Breast epithelium (tissue), 4 donors: ENCODE measurements at regions not wholly inside any gene's neighbourhood (a gene's known extent, or its start where the extent isn't known, plus 50 kb on each side); places are given as distances from the start of the nearest gene placed in this dataset.

ENCODE experiments used
- DNase-seq, 2 donors: peaks; one replicate each; pipeline ENCODE4 v3.0.0-alpha.2; 2019; ENCODE audit warnings: low spot score in 2 of 2
- H3K27ac ChIP-seq, 2 donors: fragments of 200-600 bp; sonication (generic) in 1 of 2; one replicate each; pipeline ENCODE4 v1.5.1; 2016 to 2019; ENCODE audit warnings: mild to moderate bottlenecking in 1 of 2
- H3K27me3 ChIP-seq, 2 donors: fragments of 200-600 bp; sonication (generic) in 1 of 2; one replicate each; pipeline versions ENCODE4 v1.5.1 to v1.6.0; 2017 to 2019; ENCODE audit warnings: control low read depth in 1 of 2, mild to moderate bottlenecking in 1 of 2
- H3K36me3 ChIP-seq: fragments of 200-600 bp; one replicate; pipeline ENCODE4 v1.5.1; 2019
- H3K4me1 ChIP-seq, 2 donors: fragments of 200-600 bp; sonication (generic); one replicate each; pipeline ENCODE4 v1.5.1; 2016 to 2019; ENCODE audit warnings: control low read depth in 1 of 2
- H3K4me3 ChIP-seq, 3 donors: fragments of 200-600 bp; sonication (generic); 1 replicate in 2 of 3; 2 replicates in 1 of 3; pipeline ENCODE4 v1.5.1; 2016 to 2019; ENCODE audit warnings: mild to moderate bottlenecking in 3 of 3, moderate library complexity in 2 of 3
- H3K9me3 ChIP-seq, 2 donors: fragments of 200-600 bp; sonication (generic) in 1 of 2; one replicate each; pipeline ENCODE4 v1.5.1; 2016 to 2019; ENCODE audit warnings: control low read depth in 1 of 2
- CTCF ChIP-seq, 3 donors: fragments of 450-650 bp; IDR thresholded peaks; one replicate each; pipeline ENCODE4 v1.5.1; 2016 to 2017; ENCODE audit warnings: antibody characterized with exemption in 3 of 3, mild to moderate bottlenecking in 3 of 3, moderate library complexity in 3 of 3
- POLR2A ChIP-seq: fragments of 450-650 bp; IDR thresholded peaks from one replicate; pipeline ENCODE4 v1.6.1; 2016; ENCODE audit warnings: antibody characterized with exemption, mild to moderate bottlenecking, moderate library complexity
- POLR2AphosphoS5 ChIP-seq, 3 donors: sonication (generic); formaldehyde crosslinking; IDR thresholded peaks; one replicate each; pipeline ENCODE4 v1.6.1; 2017; ENCODE audit warnings: antibody characterized with exemption in 3 of 3
- intact Hi-C: fragments of 100-400 bp; cut with DNase I; formaldehyde crosslinking; loops from one replicate; pipeline ENCODE4 v1.15.1; 2023; ENCODE audit warnings: low total_unique reads

- no peaks in the 10 kb centered on the region for H3K4me1 ChIP-seq
- H3K9me3 ChIP-seq, result no peaks in the 10 kb centered on the region
- no peaks in the 10 kb centered on the region for H3K27me3 ChIP-seq
- DNase-seq, result no peak
- no peaks in the 10 kb centered on the region for H3K36me3 ChIP-seq
- no peak overlapping the region for H3K27ac ChIP-seq
- no peak overlapping the region for H3K4me3 ChIP-seq
- TF ChIP-seq CTCF (IDR thresholded peaks at IDR 0.05), result no peak
- TF ChIP-seq POLR2AphosphoS5 (IDR thresholded peaks at IDR 0.05), result no peak
- TF ChIP-seq POLR2A, result no peak
- intact Hi-C loops, result no loop called here
Measured at GRCh38 chr1:87795615-87796337, 467.1 kb downstream of the LMO4 start.

DNA sequence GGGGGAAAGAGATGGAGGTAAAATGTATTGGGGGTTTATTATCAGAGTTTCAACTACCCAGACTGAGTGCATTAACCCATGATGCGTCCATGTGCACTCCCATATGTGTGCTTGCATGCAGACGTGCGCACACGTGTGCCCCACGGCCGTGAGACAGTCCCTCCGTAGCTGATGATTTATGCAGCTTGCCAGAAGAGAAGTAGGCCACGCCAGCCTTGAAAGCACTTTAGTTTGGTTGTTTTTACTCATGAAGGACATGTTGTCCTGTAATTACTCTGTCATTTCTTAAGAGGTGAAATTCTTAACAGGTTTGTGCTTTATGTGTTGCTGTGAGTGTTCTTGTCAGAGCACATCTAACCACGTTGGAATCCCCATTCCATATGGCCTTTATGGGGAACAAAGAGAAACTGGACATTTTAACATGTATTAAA, 467.8 kb downstream of the LMO4 start:
- Histone ChIP-seq H3K9me3 (no peaks in the 10 kb centered on the region), H3K4me3 (no peak overlapping the region), H3K27me3 (no peaks in the 10 kb centered on the region), H3K27ac (no peak overlapping the region), H3K4me1 (no peaks in the 10 kb centered on the region), H3K36me3 (no peaks in the 10 kb centered on the region)
- intact Hi-C loops, result no loop called here
- TF ChIP-seq POLR2A, result no peak
- TF ChIP-seq CTCF (IDR thresholded peaks at IDR 0.05), result no peak
- no peak for TF ChIP-seq POLR2AphosphoS5 (IDR thresholded peaks at IDR 0.05)
- DNase-seq, result no peak

DNA sequence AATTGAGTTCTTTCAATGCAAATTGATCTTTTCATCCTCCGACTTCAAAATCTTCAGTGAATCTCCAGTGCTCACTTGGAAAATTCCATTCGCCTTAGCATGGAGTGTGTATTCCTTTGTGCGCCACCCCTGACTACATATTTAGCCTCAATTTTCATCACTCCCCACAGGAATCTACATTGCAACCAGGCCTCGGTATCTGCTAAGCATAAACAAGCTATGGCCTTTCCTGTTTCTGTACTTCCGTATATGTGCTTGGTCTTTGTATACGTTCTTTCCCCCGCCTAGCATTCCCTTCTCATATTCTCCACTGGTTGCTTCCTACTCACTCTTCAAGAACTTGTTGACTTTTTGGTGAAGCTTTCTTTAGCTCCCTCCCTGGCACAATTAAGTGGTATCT, 470.8 kb downstream of the LMO4 start:
- DNase-seq, result no peak

GRCh38 chr1:87800006-87800405, 471.3 kb downstream of the LMO4 start:
- H3K36me3 ChIP-seq, result no peaks in the 10 kb centered on the region

More for the DNA sequence above, 470.8 kb downstream of the LMO4 start:
- Histone ChIP-seq H3K4me3 (no peak overlapping the region), H3K9me3 (no peaks in the 10 kb centered on the region), H3K4me1 (no peaks in the 10 kb centered on the region), H3K36me3 (no peaks in the 10 kb centered on the region), H3K27me3 (no peaks in the 10 kb centered on the region), H3K27ac (no peak overlapping the region)
- intact Hi-C loops, result no loop called here
- no peak for TF ChIP-seq POLR2AphosphoS5 (IDR thresholded peaks at IDR 0.05)
- TF ChIP-seq CTCF (IDR thresholded peaks at IDR 0.05), result no peak

More at GRCh38 chr1:87800006-87800405, 471.3 kb downstream of the LMO4 start:
- no peak for TF ChIP-seq POLR2AphosphoS5 (IDR thresholded peaks at IDR 0.05)
- TF ChIP-seq CTCF (IDR thresholded peaks at IDR 0.05), result no peak
- TF ChIP-seq POLR2A, result no peak
- H3K9me3 ChIP-seq, result no peaks in the 10 kb centered on the region
- no peaks in the 10 kb centered on the region for H3K4me1 ChIP-seq
- intact Hi-C loops, result no loop called here
- DNase-seq, result no peak
- H3K4me3 ChIP-seq, result no peak overlapping the region
- H3K27ac ChIP-seq, result no peak overlapping the region
- no peaks in the 10 kb centered on the region for H3K27me3 ChIP-seq
